ENCODE measurements at regions not wholly inside any gene's neighbourhood (a gene's known extent, or its start where the extent isn't known, plus 50 kb on each side); places are given as distances from the start of the nearest gene placed in this dataset.

DNA sequence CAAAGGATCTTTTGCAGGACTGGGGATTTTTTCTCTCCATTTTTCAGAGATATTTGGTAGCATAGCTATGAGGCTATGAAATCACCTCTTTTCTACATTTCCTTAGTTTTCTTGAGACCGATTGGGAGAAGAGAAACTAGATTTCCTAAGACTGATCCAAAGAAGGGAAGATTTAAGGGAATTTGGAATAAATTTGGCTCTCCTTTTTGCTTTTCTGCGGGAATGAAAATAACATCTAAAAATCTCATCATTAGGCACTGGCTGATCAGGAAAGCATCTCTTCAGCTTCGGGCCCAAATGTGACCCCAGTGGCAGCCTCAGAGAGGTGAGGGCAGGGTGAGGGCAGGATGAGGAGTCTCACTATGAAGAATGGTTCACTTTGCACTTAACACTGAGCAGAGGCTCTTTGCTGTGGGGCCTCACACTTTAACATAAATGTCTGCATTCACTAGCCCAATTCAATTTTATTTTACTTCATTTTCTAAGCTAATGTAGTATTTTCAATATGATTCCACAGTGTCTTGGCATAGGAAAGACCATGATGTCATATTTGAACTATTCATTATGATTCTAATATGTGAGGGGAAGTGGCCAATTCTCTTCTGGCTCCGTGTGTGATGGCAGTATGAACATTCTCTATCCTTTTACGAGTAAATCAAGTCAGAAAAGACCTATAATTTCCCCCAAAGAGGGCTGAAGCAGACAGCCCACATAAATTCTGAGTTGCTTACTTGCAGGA is 193.2 kb downstream of the MEX3B start:
- in situ Hi-C loops (cut with MboI; ENCODE audit: low pct_unique_long_range_greater_than_20kb in 2 of 9, low sequenced_read_pairs in 9 of 9, unreplicated experiment in 9 of 9) = no loop called here
- no peak overlapping the region for H3K27ac ChIP-seq
- peaks cover 0 to 3% of the 10 kb centered on the region in 2 donors for H3K4me1 ChIP-seq (replicated peaks in 1 of 2)
- no peak overlapping the region for H3K4me3 ChIP-seq
- ATAC-seq (replicated peaks in 6 of 8) = no peak
- WGBS, 10 experiments = 7 to 90% (median 71%) methylated on average over 2 to 5 of the region's 5 CpGs

DNA sequence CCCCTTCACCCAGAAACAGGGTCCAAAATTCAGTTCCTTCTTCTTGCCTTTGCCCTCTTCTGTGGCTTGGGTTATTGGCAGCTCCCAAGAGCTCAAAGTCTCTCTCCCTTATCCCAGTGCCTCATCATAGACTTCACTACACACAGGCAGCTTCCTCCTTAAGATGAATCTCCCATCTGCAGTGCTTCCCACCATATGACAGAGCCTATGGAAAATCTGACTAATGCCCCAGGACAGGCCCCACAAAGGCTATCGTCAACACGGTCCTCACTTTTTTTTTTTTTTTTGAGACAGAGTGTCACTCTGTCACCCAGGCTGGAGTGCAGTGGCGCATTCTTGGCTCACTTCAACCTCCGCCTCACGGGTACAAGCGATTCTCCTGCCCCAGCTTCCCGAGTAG is 194.1 kb downstream of the MEX3B start:
- in situ Hi-C loops (cut with MboI; ENCODE audit: low pct_unique_long_range_greater_than_20kb in 2 of 9, low sequenced_read_pairs in 9 of 9, unreplicated experiment in 9 of 9) = no loop called here

DNA sequence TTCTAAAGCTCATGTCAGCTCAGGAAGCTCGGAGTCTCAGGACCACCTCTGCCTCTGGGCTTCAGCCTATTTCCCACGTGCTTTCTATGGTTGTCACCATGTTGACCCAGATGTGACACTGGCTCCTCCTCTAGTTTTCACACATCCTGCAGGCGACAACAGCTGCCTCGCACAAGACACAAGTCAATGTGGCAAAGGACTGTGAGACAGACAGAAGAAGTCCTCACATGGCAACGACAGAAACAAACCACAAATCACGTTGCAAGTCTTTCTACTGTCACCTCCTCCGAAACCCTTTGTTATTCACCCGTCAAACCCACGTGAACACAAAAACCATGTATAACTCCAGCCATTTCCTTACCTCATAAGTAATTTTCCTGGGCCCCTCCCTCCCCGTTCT is 194.5 kb downstream of the MEX3B start:
- no peak overlapping the region for H3K27ac ChIP-seq
- in situ Hi-C loops (cut with MboI; ENCODE audit: low pct_unique_long_range_greater_than_20kb in 2 of 9, low sequenced_read_pairs in 9 of 9, unreplicated experiment in 9 of 9) = no loop called here
- no peak for ATAC-seq (replicated peaks in 6 of 8)
- no peak overlapping the region for H3K4me3 ChIP-seq
- 0 to 100% (median 81%) methylated on average over 1 to 6 of the region's 10 CpGs; no CpG with 5 or more reads in 1 of the 10 experiments for WGBS, 10 experiments
- peaks cover 0 to under 1% of the 10 kb centered on the region in 2 donors for H3K4me1 ChIP-seq (replicated peaks in 1 of 2)

More for the DNA sequence above, 194.1 kb downstream of the MEX3B start:
- WGBS, 10 experiments = 17 to 89% (median 67%) methylated on average over 2 to 7 of the region's 7 CpGs; no CpG with 5 or more reads in 3 of the 10 experiments
- no peak for ATAC-seq (replicated peaks in 6 of 8)
- Histone ChIP-seq H3K4me1 (replicated peaks in 1 of 2) (peaks cover 0 to 3% of the 10 kb centered on the region in 2 donors), H3K27ac (no peak overlapping the region), H3K4me3 (no peak overlapping the region)

DNA sequence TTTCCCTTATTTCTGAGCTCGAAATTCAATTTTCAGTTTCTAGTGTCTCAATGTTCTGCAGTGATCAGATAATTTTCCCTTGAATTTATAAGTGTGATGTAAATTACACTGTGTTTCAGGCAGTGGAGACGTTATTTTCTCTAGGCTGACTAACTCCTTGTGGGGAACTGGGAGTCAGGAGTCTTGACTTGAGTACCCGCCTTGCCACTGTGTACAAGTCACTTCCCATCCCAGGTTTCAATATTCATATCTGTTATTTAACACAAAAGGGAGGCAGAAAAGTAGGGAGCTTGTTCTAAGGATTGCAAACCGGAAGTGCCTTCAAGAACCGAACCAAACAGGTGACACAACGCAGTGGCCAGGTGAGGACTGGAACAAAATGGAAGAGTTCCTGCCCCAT is 196.5 kb downstream of the MEX3B start:
- Histone ChIP-seq H3K27ac (no peak overlapping the region), H3K4me1 (replicated peaks in 1 of 2) (no peaks in the 10 kb centered on the region), H3K4me3 (no peak overlapping the region)
- 20 to 100% (median 80%) methylated on average over 2 to 6 of the region's 6 CpGs for WGBS, 10 experiments
- ATAC-seq (replicated peaks in 6 of 8) = peak in 1 of 8 experiments; percentile 58
- in situ Hi-C loops (cut with MboI; ENCODE audit: low pct_unique_long_range_greater_than_20kb in 2 of 9, low sequenced_read_pairs in 9 of 9, unreplicated experiment in 9 of 9) = no loop called here

DNA sequence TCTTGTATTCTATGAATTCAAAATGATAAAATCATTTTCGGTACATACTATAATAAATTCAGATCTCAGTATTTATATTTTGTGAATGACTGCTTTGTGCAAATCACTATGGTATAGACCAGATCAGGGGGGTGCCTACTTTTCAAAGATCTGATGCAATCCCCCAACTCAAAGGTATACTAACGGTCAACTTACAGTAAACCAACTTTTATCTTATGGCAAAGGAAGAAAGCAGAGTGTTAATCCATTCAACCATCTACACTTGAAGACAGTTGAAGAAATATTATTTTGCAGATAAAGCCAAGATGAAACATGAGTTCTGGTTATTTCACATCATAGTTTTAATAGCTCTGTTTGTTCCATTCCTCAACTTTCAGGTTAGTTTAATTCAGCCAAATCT is 197.1 kb downstream of the MEX3B start:
- Histone ChIP-seq H3K27ac (no peak overlapping the region), H3K4me1 (replicated peaks in 1 of 2) (no peaks in the 10 kb centered on the region), H3K4me3 (no peak overlapping the region)
- ATAC-seq (replicated peaks in 6 of 8) = no peak
- in situ Hi-C loops (cut with MboI; ENCODE audit: low pct_unique_long_range_greater_than_20kb in 2 of 9, low sequenced_read_pairs in 9 of 9, unreplicated experiment in 9 of 9) = no loop called here
- WGBS, 10 experiments = 48 to 100% (median 85%) methylated on average over 1 to 2 of the region's 2 CpGs; no CpG with 5 or more reads in 1 of the 10 experiments

DNA sequence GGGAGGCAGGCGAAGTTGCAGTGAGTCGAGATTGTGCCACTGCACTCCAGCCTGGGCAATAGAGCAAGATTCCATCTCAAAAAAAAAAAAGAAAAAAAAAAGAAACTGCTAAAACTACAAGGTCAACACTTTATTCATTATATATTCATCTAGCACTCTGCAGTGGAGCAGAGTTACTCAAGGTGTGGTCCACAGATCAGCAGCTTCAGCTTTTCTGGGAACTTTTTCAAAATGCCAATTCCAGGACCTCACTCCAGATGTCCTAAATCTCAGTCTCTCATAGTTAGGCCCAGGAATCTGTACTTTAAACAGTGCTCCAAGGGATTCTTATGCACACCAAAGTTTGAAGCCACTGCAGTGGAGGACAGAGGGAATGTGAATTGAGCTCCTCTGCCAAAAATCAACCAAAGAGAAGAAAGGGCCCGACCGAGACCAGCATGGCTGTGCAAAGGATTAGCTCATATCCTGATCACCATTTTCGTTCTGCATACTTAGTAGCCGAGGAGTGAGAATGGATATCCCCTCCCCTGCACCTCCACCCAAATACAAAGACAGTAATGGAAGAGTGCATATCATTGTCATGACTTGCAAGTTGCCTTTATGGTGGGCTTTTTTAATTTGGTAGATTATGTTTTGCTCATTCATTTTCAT is 201.9 kb downstream of the MEX3B start:
- no peak overlapping the region for H3K27ac ChIP-seq
- H3K4me1 ChIP-seq (replicated peaks in 1 of 2) = peaks cover 0 to 1% of the 10 kb centered on the region in 2 donors
- in situ Hi-C loops (cut with MboI; ENCODE audit: low pct_unique_long_range_greater_than_20kb in 2 of 9, low sequenced_read_pairs in 9 of 9, unreplicated experiment in 9 of 9) = no loop called here
- no peak overlapping the region for H3K4me3 ChIP-seq
- peak in 3 of 8 experiments; percentile 63 to 96 (median 93) for ATAC-seq (replicated peaks in 6 of 8)
- WGBS, 10 experiments = 0 to 100% (median 94%) methylated on average over 1 to 6 of the region's 6 CpGs; no CpG with 5 or more reads in 2 of the 10 experiments

DNA sequence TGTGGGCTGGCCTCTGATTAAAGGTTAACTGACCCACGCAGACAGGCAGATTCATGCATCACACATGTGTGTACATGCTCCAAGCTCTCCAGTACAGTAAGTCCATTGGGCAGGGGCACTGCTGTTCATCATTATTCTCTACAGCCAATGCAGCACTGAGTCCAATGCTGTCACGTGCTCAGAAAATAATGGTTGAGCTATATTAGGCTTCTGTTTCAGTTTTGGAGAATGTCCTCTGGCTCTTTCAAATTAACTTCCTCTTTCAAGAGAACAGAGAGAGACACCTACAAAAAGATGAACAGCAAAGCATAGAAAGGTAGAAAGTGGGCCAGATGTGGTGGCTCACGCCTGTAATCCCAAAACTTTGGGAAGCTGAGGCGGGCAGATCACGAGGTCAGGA is 202.6 kb downstream of the MEX3B start:
- 50 to 100% (median 89%) methylated on average over 1 to 5 of the region's 5 CpGs; no CpG with 5 or more reads in 5 of the 10 experiments for WGBS, 10 experiments
- Histone ChIP-seq H3K27ac (no peak overlapping the region), H3K4me3 (no peak overlapping the region), H3K4me1 (replicated peaks in 1 of 2) (peaks cover 0 to 2% of the 10 kb centered on the region in 2 donors)
- in situ Hi-C loops (cut with MboI; ENCODE audit: low pct_unique_long_range_greater_than_20kb in 2 of 9, low sequenced_read_pairs in 9 of 9, unreplicated experiment in 9 of 9) = no loop called here
- no peak for ATAC-seq (replicated peaks in 6 of 8)

DNA sequence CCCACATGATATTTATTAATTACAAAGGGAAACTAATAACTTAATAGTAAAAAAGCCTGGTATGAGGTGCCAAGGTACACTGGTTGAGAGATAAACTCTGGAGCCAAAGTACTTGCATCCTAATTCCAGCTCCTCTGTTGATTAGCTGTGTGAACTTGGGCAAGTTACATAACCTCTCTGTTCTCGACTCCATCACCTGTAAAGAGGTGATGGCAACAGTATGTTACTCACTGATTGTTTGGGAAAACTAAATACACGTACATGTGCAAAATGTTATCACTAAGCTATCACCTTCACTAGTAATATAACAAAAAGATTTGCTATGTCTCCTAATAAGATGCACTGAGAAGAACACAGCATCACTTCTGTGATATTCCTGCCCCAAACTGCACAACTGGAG is 206.4 kb downstream of the MEX3B start:
- no peak overlapping the region for H3K27ac ChIP-seq
- in situ Hi-C loops (cut with MboI; ENCODE audit: low pct_unique_long_range_greater_than_20kb in 2 of 9, low sequenced_read_pairs in 9 of 9, unreplicated experiment in 9 of 9) = no loop called here
- no peak overlapping the region for H3K4me3 ChIP-seq
- H3K4me1 ChIP-seq (replicated peaks in 1 of 2) = peaks cover 0 to 2% of the 10 kb centered on the region in 2 donors
- WGBS, 10 experiments = 9 to 100% (median 59%) methylated on average over 1 to 2 of the region's 2 CpGs; no CpG with 5 or more reads in 2 of the 10 experiments
- no peak for ATAC-seq (replicated peaks in 6 of 8)

DNA sequence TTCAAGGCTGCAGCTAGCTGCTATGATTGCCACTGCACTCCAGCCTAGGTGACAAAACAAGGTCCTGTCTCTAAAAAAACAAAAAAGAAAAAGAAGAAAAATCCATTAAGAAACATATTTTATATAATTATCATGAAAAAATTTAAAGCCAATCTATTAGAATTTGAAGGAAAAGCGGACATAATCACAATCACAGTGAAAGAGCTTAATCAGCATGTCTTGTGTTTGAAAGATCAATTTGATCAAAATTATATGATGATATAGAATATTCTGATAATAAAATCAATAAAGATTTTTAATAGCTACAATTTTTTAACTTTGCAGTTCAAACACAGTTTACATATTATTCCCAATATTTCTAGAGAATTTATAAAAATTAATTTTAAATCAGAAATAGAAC is 210.1 kb downstream of the MEX3B start:
- in situ Hi-C loops (cut with MboI; ENCODE audit: low pct_unique_long_range_greater_than_20kb in 2 of 9, low sequenced_read_pairs in 9 of 9, unreplicated experiment in 9 of 9) = no loop called here
- Histone ChIP-seq H3K4me3 (no peak overlapping the region), H3K4me1 (replicated peaks in 1 of 2) (peaks cover 0 to 2% of the 10 kb centered on the region in 2 donors), H3K27ac (no peak overlapping the region)
- no peak for ATAC-seq (replicated peaks in 6 of 8)
- WGBS, 10 experiments = 69 to 100% (median 100%) methylated on average over 1 of the region's 1 CpG

DNA sequence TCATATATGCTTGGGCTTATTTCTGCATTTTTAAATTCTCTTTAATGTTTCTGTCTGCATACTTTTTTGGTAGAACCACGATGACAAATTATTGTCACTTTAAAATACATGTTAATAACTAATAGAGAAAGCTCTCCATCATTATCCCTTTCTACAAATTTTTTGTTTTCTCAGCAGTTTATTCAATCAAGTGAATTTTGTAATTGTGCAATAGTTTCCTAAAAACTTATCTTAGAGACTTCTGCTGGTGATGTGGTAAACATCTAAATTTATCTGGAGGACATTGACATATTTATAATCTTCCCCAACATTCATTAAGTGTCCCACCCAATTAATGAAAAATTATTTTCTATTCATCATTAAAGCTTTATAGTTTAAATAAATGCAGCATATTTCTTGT is 215.3 kb downstream of the MEX3B start:
- WGBS, 10 experiments = 0 to 100% (median 77%) methylated on average over 1 of the region's 1 CpG

DNA sequence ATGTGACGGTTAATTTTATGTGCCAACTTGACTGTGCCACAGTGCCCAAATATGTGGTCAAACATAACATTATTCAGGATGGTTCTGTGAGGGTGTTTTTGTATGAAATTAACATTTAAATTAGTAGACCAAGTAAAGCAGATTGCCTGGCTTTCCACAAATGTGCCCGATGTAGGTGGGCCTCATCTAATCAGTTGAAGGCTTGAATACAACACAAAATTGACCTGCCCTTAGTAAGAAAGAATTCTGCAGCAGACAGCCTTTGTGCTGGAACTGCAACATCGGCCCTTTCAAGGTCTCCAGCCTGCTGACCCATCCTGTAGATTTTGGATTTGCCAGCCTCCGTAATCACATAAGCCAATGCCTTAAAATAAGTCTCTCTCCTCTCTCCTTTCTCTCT is 215.9 kb downstream of the MEX3B start:
- no peak overlapping the region for H3K27ac ChIP-seq
- 59 to 100% (median 96%) methylated on average over 1 to 4 of the region's 4 CpGs for WGBS, 10 experiments
- in situ Hi-C loops (cut with MboI; ENCODE audit: low pct_unique_long_range_greater_than_20kb in 2 of 9, low sequenced_read_pairs in 9 of 9, unreplicated experiment in 9 of 9) = no loop called here
- no peak overlapping the region for H3K4me3 ChIP-seq
- H3K4me1 ChIP-seq (replicated peaks in 1 of 2) = peaks cover 0 to 4% of the 10 kb centered on the region in 2 donors
- ATAC-seq (replicated peaks in 6 of 8) = no peak

More for the DNA sequence above, 215.3 kb downstream of the MEX3B start:
- Histone ChIP-seq H3K4me3 (no peak overlapping the region), H3K27ac (no peak overlapping the region), H3K4me1 (replicated peaks in 1 of 2) (peaks cover 0 to 4% of the 10 kb centered on the region in 2 donors)
- in situ Hi-C loops (cut with MboI; ENCODE audit: low pct_unique_long_range_greater_than_20kb in 2 of 9, low sequenced_read_pairs in 9 of 9, unreplicated experiment in 9 of 9) = no loop called here
- ATAC-seq (replicated peaks in 6 of 8) = no peak

DNA sequence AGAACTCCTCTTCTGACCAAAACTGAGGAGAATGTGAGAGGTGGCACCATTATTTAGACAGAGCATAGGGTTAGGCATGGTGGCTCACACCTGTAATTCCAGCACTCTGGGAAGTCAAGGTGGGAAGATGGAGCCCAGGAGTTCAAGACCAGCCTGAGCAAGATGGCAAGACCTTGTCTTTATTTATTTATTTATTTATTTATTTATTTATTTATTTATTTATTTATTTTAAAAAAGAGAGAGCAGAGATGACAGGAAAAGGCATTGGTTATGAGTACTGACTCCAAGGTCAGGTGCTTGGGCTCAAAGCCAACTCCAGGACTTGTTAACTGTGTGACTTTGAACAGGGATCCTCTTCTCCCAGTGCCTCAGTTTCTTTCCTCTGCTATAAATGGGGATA is 217.7 kb downstream of the MEX3B start:
- Histone ChIP-seq H3K4me3 (no peak overlapping the region), H3K27ac (no peak overlapping the region), H3K4me1 (replicated peaks in 1 of 2) (peaks cover 0 to 4% of the 10 kb centered on the region in 2 donors)
- in situ Hi-C loops (cut with MboI; ENCODE audit: low pct_unique_long_range_greater_than_20kb in 2 of 9, low sequenced_read_pairs in 9 of 9, unreplicated experiment in 9 of 9) = no loop called here
- ATAC-seq (replicated peaks in 6 of 8) = no peak

DNA sequence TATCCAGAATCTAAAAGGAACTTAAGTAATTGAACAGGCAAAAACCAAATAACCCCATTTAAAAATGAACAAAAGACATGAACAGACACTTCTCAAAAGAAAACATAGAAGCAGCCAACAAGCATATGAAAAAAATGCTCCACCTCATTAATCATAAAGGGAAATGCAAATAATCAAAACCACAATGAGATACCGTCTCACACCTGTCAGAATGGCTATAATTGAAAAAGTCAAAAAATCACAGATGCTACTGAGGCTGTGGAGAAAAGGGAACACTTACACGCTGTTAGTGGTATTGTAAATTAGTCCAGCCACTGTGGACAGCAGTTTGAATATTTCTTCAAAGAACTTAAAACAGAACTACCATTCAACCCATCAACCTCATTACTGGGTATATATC is 220.7 kb downstream of the MEX3B start:
- Histone ChIP-seq H3K4me1 (replicated peaks in 1 of 2) (peaks cover 0 to 4% of the 10 kb centered on the region in 2 donors), H3K27ac (no peak overlapping the region), H3K4me3 (no peak overlapping the region)
- ATAC-seq (replicated peaks in 6 of 8) = no peak
- in situ Hi-C loops (cut with MboI; ENCODE audit: low pct_unique_long_range_greater_than_20kb in 2 of 9, low sequenced_read_pairs in 9 of 9, unreplicated experiment in 9 of 9) = no loop called here
- WGBS, 10 experiments = 58 to 100% (median 83%) methylated on average over 1 to 2 of the region's 2 CpGs; no CpG with 5 or more reads in 1 of the 10 experiments

All from motor neuron (in vitro differentiated cells).